ENCODE measurements at regions not wholly inside any gene's neighbourhood (a gene's known extent, or its start where the extent isn't known, plus 50 kb on each side); places are given as distances from the start of the nearest gene placed in this dataset.

GRCh38 chr7:96495751-96496216 is 173.9 kb upstream of the SLC25A13 start:
- TF ChIP-seq GATA2 (IDR thresholded peaks at IDR 0.05; ENCODE audit: low read depth, low read length) (0 out of 2 replicates have a peak, but pooled peaks have one; percentile 21), GATA3 (IDR thresholded peaks at IDR 0.05; ENCODE audit: low read depth, low read length) (no peak)

Data from SH-SY5Y (cell line).